ENCODE measurements at regions not wholly inside any gene's neighbourhood (a gene's known extent, or its start where the extent isn't known, plus 50 kb on each side); places are given as distances from the start of the nearest gene placed in this dataset.
"Not testable (repeated sequence)": the region's sequence is repeated elsewhere in the genome, so short reads cannot be mapped to it uniquely, and the experiment has no call there.

- FAIRE-seq, result no peak
These were observed 170.4 kb downstream of the PTPRC start for GRCh38 chr1:198809247-198809646.

GRCh38 chr1:198811449-198811848 is 172.6 kb downstream of the PTPRC start:
- FAIRE-seq, result no peak

- FAIRE-seq, result no peak
These were observed 184.8 kb downstream of the PTPRC start for GRCh38 chr1:198823626-198824025.

- no peak for FAIRE-seq
These were observed 186.4 kb downstream of the PTPRC start for GRCh38 chr1:198825254-198825653.

GRCh38 chr1:198829356-198829755 is 190.5 kb downstream of the PTPRC start:
- FAIRE-seq, result no peak

- FAIRE-seq, result no peak
These were observed 191.1 kb downstream of the PTPRC start for GRCh38 chr1:198829944-198830343.

- FAIRE-seq, result no peak
These were observed 191.6 kb downstream of the PTPRC start for GRCh38 chr1:198830412-198830811.

- FAIRE-seq, result no peak
These were observed 195.1 kb downstream of the PTPRC start for GRCh38 chr1:198833706-198834503.

GRCh38 chr1:198837278-198838021 is 198.6 kb downstream of the PTPRC start:
- no peak for FAIRE-seq

GRCh38 chr1:198838022-198838342 is 199.1 kb downstream of the PTPRC start:
- FAIRE-seq, result no peak

GRCh38 chr1:198841477-198841876 is 202.6 kb downstream of the PTPRC start:
- FAIRE-seq, result no peak

GRCh38 chr1:198842686-198843085 is 203.8 kb downstream of the PTPRC start:
- no peak for FAIRE-seq

GRCh38 chr1:198845271-198845670 is 206.4 kb downstream of the PTPRC start:
- FAIRE-seq, result no peak

GRCh38 chr1:198845851-198846250 is 207.0 kb downstream of the PTPRC start:
- no peak for FAIRE-seq

GRCh38 chr1:198846556-198846955 is 207.7 kb downstream of the PTPRC start:
- FAIRE-seq, result no peak

GRCh38 chr1:198848206-198848605 is 209.4 kb downstream of the PTPRC start:
- no peak for FAIRE-seq

- no peak for FAIRE-seq
These were observed 209.8 kb downstream of the PTPRC start for GRCh38 chr1:198848649-198849048.

- no peak for FAIRE-seq
These were observed 210.3 kb downstream of the PTPRC start for GRCh38 chr1:198849093-198849492.

GRCh38 chr1:198850196-198850595 is 211.4 kb downstream of the PTPRC start:
- no peak for FAIRE-seq

- not testable (repeated sequence) for FAIRE-seq
These were observed 212.1 kb downstream of the PTPRC start for GRCh38 chr1:198850966-198851365.

- no peak for FAIRE-seq
These were observed 217.8 kb downstream of the PTPRC start for GRCh38 chr1:198856601-198857000.

- FAIRE-seq, result no peak
These were observed 219.2 kb downstream of the PTPRC start for GRCh38 chr1:198858033-198858432.

- no peak for FAIRE-seq
These were observed 221.5 kb downstream of the PTPRC start for GRCh38 chr1:198860371-198860770.

GRCh38 chr1:198861636-198862035 is 222.8 kb downstream of the PTPRC start:
- no peak for FAIRE-seq
